WTC11 (cell line): ENCODE measurements at regions not wholly inside any gene's neighbourhood (a gene's known extent, or its start where the extent isn't known, plus 50 kb on each side); places are given as distances from the start of the nearest gene placed in this dataset.

ENCODE experiments used
- ATF1 ChIP-seq: sonication (generic); formaldehyde crosslinking; IDR thresholded peaks from 2 replicates; pipeline ENCODE4 v1.8.1; 2023; ENCODE audit warnings: mild to moderate bottlenecking, moderate library complexity, missing genetic modification reagents
- NFYB ChIP-seq: sonication (generic); formaldehyde crosslinking; conservative IDR thresholded peaks from 2 replicates; pipeline ENCODE4 v1.8.0; 2022; ENCODE audit warnings: low read depth, missing genetic modification reagents
- SMAD4 ChIP-seq: sonication (generic); formaldehyde crosslinking; IDR thresholded peaks from 2 replicates; pipeline ENCODE4 v1.8.0; 2022; ENCODE audit warnings: mild to moderate bottlenecking, missing genetic modification reagents
- ZNF423 ChIP-seq: fragments of 250-450 bp; sonication (Bioruptor Pico); IDR thresholded peaks from 2 replicates; pipeline ENCODE4 v2.1.2; 2022; ENCODE audit warnings: mild to moderate bottlenecking, moderate library complexity
- TF ChIP-seq, protein P1 (sequence below): sonication (generic); formaldehyde crosslinking; IDR thresholded peaks from 2 replicates; pipeline ENCODE4 v1.8.0; 2022; ENCODE audit warnings: mild to moderate bottlenecking, missing genetic modification reagents
- TF ChIP-seq, protein P2 (sequence below): fragments of 200-600 bp; IDR thresholded peaks from 2 replicates; pipeline ENCODE4 v1.8.0; 2022; ENCODE audit warnings: antibody characterized with exemption

DNA sequence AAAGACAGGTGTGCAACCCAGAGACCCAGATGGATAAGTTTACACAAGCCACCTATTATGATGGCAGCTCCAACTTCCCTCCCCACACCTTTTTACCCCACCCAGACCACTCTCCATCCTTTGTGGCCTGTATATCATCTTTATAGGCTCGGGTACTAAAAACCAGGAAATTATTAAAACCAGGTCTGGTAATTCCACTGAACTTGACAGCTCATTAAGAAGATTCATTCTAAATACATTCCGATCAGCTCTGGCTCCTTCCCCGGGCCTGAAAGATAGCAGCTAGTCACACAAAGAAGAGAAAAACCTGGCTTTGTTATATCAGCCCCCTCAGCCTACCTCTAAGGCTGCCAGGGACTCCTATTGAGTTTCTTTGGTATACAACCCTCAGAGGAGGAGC lies 67.9 kb upstream of the API5 start:
- TF ChIP-seq SMAD4 (CRISPR knock-in tag) = no peak
- no peak for TF ChIP-seq ZNF423 (CRISPR knock-in tag)
- TF ChIP-seq NFYB (CRISPR knock-in tag) = no peak
- TF ChIP-seq, protein P1, sequence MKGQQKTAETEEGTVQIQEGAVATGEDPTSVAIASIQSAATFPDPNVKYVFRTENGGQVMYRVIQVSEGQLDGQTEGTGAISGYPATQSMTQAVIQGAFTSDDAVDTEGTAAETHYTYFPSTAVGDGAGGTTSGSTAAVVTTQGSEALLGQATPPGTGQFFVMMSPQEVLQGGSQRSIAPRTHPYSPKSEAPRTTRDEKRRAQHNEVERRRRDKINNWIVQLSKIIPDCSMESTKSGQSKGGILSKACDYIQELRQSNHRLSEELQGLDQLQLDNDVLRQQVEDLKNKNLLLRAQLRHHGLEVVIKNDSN (CRISPR knock-in tag) = no peak
- TF ChIP-seq ATF1 = no peak
- TF ChIP-seq, protein P2, sequence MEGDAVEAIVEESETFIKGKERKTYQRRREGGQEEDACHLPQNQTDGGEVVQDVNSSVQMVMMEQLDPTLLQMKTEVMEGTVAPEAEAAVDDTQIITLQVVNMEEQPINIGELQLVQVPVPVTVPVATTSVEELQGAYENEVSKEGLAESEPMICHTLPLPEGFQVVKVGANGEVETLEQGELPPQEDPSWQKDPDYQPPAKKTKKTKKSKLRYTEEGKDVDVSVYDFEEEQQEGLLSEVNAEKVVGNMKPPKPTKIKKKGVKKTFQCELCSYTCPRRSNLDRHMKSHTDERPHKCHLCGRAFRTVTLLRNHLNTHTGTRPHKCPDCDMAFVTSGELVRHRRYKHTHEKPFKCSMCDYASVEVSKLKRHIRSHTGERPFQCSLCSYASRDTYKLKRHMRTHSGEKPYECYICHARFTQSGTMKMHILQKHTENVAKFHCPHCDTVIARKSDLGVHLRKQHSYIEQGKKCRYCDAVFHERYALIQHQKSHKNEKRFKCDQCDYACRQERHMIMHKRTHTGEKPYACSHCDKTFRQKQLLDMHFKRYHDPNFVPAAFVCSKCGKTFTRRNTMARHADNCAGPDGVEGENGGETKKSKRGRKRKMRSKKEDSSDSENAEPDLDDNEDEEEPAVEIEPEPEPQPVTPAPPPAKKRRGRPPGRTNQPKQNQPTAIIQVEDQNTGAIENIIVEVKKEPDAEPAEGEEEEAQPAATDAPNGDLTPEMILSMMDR = no peak
